K562 (cell line): ENCODE measurements at regions not wholly inside any gene's neighbourhood (a gene's known extent, or its start where the extent isn't known, plus 50 kb on each side); places are given as distances from the start of the nearest gene placed in this dataset.

ENCODE experiments used
- ILF3 ChIP-seq: fragments of 450-650 bp; IDR thresholded peaks from 2 replicates; pipeline ENCODE4 v1.6.1; 2018; ENCODE audit warnings: antibody characterized with exemption, mild to moderate bottlenecking, moderate library complexity, borderline replicate concordance
- SMAD4 ChIP-seq: fragments of 250-450 bp; sonication (Bioruptor Pico); conservative IDR thresholded peaks from 2 replicates; pipeline ENCODE4 v1.8.0; 2021; ENCODE audit warnings: inconsistent platforms, mild to moderate bottlenecking, moderate library complexity
- ZNF830 ChIP-seq: fragments of 250-450 bp; sonication (Bioruptor Pico); IDR thresholded peaks from 2 replicates; pipeline ENCODE4 v1.5.0; 2021; ENCODE audit warnings: mild to moderate bottlenecking
- TF ChIP-seq, protein P1 (sequence below): fragments of 450-650 bp; IDR thresholded peaks from 2 replicates; pipeline ENCODE4 v1.6.1; 2018; ENCODE audit not compliant: partially characterized antibody
- TF ChIP-seq, protein P2 (sequence below), 2 experiments: IDR thresholded peaks in 1 of 2; conservative IDR thresholded peaks in 1 of 2; 2 replicates each; pipeline ENCODE4 v1.6.1; 2016; ENCODE audit warnings: low read depth in 2 of 2, mild to moderate bottlenecking in 1 of 2, missing compliant biosample characterization in 1 of 2, missing genetic modification characterization in 1 of 2, moderate library complexity in 1 of 2

DNA sequence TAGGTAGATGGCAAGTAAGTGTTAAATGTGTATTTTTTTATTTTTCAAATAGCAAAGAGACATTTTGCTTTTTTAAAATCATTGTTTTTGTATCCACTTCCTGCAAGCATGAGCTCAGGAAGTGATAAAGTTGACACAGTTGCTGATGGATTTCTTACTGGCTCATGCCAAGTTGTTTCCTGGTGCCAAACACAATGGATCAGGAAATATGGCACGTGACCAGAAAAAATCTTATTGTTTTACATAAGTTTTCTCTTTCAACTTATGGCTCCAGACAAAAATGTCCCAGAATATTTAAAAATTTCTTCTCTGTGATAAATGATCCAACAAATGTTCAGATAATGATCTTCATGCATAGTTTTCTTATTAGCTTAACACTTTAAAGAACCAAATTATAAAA lies 1279.1 kb upstream of the FLRT2 start (continued):
- TF ChIP-seq, protein P1, sequence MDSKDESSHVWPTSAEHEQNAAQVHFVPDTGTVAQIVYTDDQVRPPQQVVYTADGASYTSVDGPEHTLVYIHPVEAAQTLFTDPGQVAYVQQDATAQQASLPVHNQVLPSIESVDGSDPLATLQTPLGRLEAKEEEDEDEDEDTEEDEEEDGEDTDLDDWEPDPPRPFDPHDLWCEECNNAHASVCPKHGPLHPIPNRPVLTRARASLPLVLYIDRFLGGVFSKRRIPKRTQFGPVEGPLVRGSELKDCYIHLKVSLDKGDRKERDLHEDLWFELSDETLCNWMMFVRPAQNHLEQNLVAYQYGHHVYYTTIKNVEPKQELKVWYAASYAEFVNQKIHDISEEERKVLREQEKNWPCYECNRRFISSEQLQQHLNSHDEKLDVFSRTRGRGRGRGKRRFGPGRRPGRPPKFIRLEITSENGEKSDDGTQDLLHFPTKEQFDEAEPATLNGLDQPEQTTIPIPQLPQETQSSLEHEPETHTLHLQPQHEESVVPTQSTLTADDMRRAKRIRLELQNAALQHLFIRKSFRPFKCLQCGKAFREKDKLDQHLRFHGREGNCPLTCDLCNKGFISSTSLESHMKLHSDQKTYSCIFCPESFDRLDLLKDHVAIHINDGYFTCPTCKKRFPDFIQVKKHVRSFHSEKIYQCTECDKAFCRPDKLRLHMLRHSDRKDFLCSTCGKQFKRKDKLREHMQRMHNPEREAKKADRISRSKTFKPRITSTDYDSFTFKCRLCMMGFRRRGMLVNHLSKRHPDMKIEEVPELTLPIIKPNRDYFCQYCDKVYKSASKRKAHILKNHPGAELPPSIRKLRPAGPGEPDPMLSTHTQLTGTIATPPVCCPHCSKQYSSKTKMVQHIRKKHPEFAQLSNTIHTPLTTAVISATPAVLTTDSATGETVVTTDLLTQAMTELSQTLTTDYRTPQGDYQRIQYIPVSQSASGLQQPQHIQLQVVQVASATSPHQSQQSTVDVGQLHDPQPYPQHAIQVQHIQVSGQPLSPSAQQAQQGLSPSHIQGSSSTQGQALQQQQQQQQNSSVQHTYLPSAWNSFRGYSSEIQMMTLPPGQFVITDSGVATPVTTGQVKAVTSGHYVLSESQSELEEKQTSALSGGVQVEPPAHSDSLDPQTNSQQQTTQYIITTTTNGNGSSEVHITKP = no peak
- TF ChIP-seq, protein P2, sequence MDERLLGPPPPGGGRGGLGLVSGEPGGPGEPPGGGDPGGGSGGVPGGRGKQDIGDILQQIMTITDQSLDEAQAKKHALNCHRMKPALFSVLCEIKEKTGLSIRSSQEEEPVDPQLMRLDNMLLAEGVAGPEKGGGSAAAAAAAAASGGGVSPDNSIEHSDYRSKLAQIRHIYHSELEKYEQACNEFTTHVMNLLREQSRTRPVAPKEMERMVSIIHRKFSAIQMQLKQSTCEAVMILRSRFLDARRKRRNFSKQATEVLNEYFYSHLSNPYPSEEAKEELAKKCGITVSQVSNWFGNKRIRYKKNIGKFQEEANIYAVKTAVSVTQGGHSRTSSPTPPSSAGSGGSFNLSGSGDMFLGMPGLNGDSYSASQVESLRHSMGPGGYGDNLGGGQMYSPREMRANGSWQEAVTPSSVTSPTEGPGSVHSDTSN (CRISPR knock-in tag; IDR thresholded peaks at IDR 0.05; ENCODE audit: low read depth) = no peak
- TF ChIP-seq, protein P2 (tag; conservative IDR thresholded peaks at IDR 0.05; ENCODE audit: low read depth) = no peak
- TF ChIP-seq ZNF830 (CRISPR knock-in tag) (no peak), SMAD4 (CRISPR knock-in tag) (no peak), ILF3 (no peak)
- TF ChIP-seq, all 486 proteins: peak for 0
